Ovary (tissue), 7 donors: ENCODE measurements at regions not wholly inside any gene's neighbourhood (a gene's known extent, or its start where the extent isn't known, plus 50 kb on each side); places are given as distances from the start of the nearest gene placed in this dataset.

Experiments used
- DNase-seq, 5 donors: peaks; one replicate each; pipeline ENCODE4 v3.0.0-alpha.2; 2019 to 2020
- H3K27ac ChIP-seq, 2 donors: fragments of 200-600 bp; one replicate each; pipeline versions ENCODE4 v1.5.1 to v1.8.0; 2019 to 2022
- H3K27me3 ChIP-seq: fragments of 200-600 bp; one replicate; pipeline ENCODE4 v1.8.0; 2022
- H3K36me3 ChIP-seq: fragments of 200-600 bp; sonication (generic); one replicate; pipeline ENCODE4 v1.5.1; 2019
- H3K4me1 ChIP-seq: one replicate; pipeline ENCODE4 v1.8.1; 2013; ENCODE audit warnings: mild to moderate bottlenecking, moderate library complexity; ENCODE audit not compliant: insufficient read depth
- H3K4me3 ChIP-seq: fragments of 200-600 bp; sonication (generic); one replicate; pipeline ENCODE4 v1.5.1; 2017
- H3K9me3 ChIP-seq, 2 donors: fragments of 200-600 bp in 1 of 2; sonication (generic) in 1 of 2; one replicate each; pipeline versions ENCODE4 v1.5.1 to v1.8.1; 2013 to 2019; ENCODE audit warnings: mild to moderate bottlenecking in 1 of 2, moderate library complexity in 1 of 2
- CTCF ChIP-seq, 3 donors: fragments of 450-650 bp in 2 of 3; fragments of 200-600 bp in 1 of 3; IDR thresholded peaks; one replicate each; pipeline versions ENCODE4 v1.5.1 to v1.8.0; 2016 to 2022; ENCODE audit warnings: antibody characterized with exemption in 3 of 3, mild to moderate bottlenecking in 1 of 3
- EP300 ChIP-seq: sonication (generic); formaldehyde crosslinking; IDR thresholded peaks from one replicate; pipeline ENCODE4 v1.6.1; 2017; ENCODE audit warnings: antibody characterized with exemption
- POLR2A ChIP-seq: fragments of 450-650 bp; IDR thresholded peaks from one replicate; pipeline ENCODE4 v1.6.1; 2017; ENCODE audit warnings: antibody characterized with exemption, mild to moderate bottlenecking, moderate library complexity
- WGBS, 3 donors: extraction: QIAGEN DNeasy Blood & Tissue Kit in 1 of 3; methylation state at CpG; one replicate each; pipeline versions ENCODE4 v1.1.5 to v1.1.7; 2013 to 2017; 5-methylcytosine and 5-hydroxymethylcytosine counted together
- intact Hi-C, 4 donors: fragments of 100-400 bp; cut with DNase I; formaldehyde crosslinking; loops; one replicate each; pipeline versions ENCODE4 v1.11.0 to v1.15.1; 2022 to 2023
- donor health status: DM: no; HTN: no; CAD: no; lungs with moderate emphysema.
- donor health status: DM: no; HTN: no; CAD: no.
- donor health status: Bipolar disorder and iron deficiency.
- donor health status: DM: no; HTN: no; CAD: no.
- donor health status: DM: yes; HTN: yes; CAD: no.

GRCh38 chr14:22073801-22074200, 400.2 kb upstream of the OR4E1 start:
- peaks cover 3% of the 10 kb centered on the region for H3K4me1 ChIP-seq
- no peaks in the 10 kb centered on the region for H3K27me3 ChIP-seq
- H3K27ac ChIP-seq: no peak overlapping the region
- H3K36me3 ChIP-seq: no peaks in the 10 kb centered on the region
- intact Hi-C loops: no loop called here
- no peak for DNase-seq
- TF ChIP-seq CTCF (IDR thresholded peaks at IDR 0.05) (no peak), EP300 (no peak), POLR2A (no peak)
- H3K4me3 ChIP-seq: no peak overlapping the region
- H3K9me3 ChIP-seq: no peaks in the 10 kb centered on the region

GRCh38 chr14:22071006-22071405, 397.4 kb upstream of the OR4E1 start:
- intact Hi-C loops: no loop called here
- H3K4me1 ChIP-seq: peaks cover 3% of the 10 kb centered on the region
- H3K27me3 ChIP-seq: no peaks in the 10 kb centered on the region
- 87 to 89% (median 89%) methylated on average over 12 of the region's 12 CpGs for WGBS, 3 donors
- no peak overlapping the region for H3K27ac ChIP-seq
- no peak for DNase-seq
- no peaks in the 10 kb centered on the region for H3K36me3 ChIP-seq
- no peak overlapping the region for H3K4me3 ChIP-seq
- no peak for TF ChIP-seq CTCF (IDR thresholded peaks at IDR 0.05)
- TF ChIP-seq EP300: no peak
- TF ChIP-seq POLR2A: no peak
- no peaks in the 10 kb centered on the region for H3K9me3 ChIP-seq

GRCh38 chr14:22070119-22070982, 396.7 kb upstream of the OR4E1 start:
- 2 to 6% (median 5%) methylated on average over 12 of the region's 12 CpGs for WGBS, 3 donors
- intact Hi-C loops: no loop called here

GRCh38 chr14:22065347-22065746, 391.7 kb upstream of the OR4E1 start:
- no peak for DNase-seq
- no peaks in the 10 kb centered on the region for H3K36me3 ChIP-seq
- intact Hi-C loops: no loop called here
- H3K9me3 ChIP-seq: no peaks in the 10 kb centered on the region
- WGBS, 3 donors: 78 to 96% (median 84%) methylated on average over 1 of the region's 1 CpG
- peaks cover 1% of the 10 kb centered on the region for H3K4me1 ChIP-seq
- no peak overlapping the region for H3K4me3 ChIP-seq
- no peak overlapping the region for H3K27ac ChIP-seq
- no peaks in the 10 kb centered on the region for H3K27me3 ChIP-seq
- TF ChIP-seq POLR2A: no peak

More at GRCh38 chr14:22070119-22070982, 396.7 kb upstream of the OR4E1 start:
- no peaks in the 10 kb centered on the region for H3K36me3 ChIP-seq
- no peaks in the 10 kb centered on the region for H3K9me3 ChIP-seq
- no peak for DNase-seq
- no peak overlapping the region for H3K4me3 ChIP-seq
- H3K4me1 ChIP-seq: peaks cover 3% of the 10 kb centered on the region
- TF ChIP-seq POLR2A: no peak
- no peak for TF ChIP-seq EP300
- TF ChIP-seq CTCF (IDR thresholded peaks at IDR 0.05): no peak
- H3K27me3 ChIP-seq: no peaks in the 10 kb centered on the region
- no peak overlapping the region for H3K27ac ChIP-seq

GRCh38 chr14:22059201-22059600, 385.6 kb upstream of the OR4E1 start:
- H3K27me3 ChIP-seq: no peaks in the 10 kb centered on the region
- H3K9me3 ChIP-seq: no peaks in the 10 kb centered on the region
- no peak for DNase-seq
- no peak overlapping the region for H3K27ac ChIP-seq
- no peak overlapping the region for H3K4me3 ChIP-seq
- intact Hi-C loops: no loop called here
- no peak for TF ChIP-seq CTCF (IDR thresholded peaks at IDR 0.05)
- TF ChIP-seq POLR2A: no peak
- TF ChIP-seq EP300: no peak
- no peaks in the 10 kb centered on the region for H3K36me3 ChIP-seq
- no peaks in the 10 kb centered on the region for H3K4me1 ChIP-seq
- 85 to 89% (median 88%) methylated on average over 4 of the region's 4 CpGs for WGBS, 3 donors
